WTC11 (cell line): ENCODE measurements at regions not wholly inside any gene's neighbourhood (a gene's known extent, or its start where the extent isn't known, plus 50 kb on each side); places are given as distances from the start of the nearest gene placed in this dataset.

Source experiments
- ATF2 ChIP-seq: sonication (generic); formaldehyde crosslinking; IDR thresholded peaks from 2 replicates; pipeline ENCODE4 v1.8.1; 2022; ENCODE audit warnings: low read depth, missing genetic modification reagents, borderline replicate concordance
- CREM ChIP-seq: sonication (generic); formaldehyde crosslinking; IDR thresholded peaks from 2 replicates; pipeline ENCODE4 v1.8.1; 2022; ENCODE audit warnings: mild to moderate bottlenecking, missing genetic modification reagents, moderate library complexity
- HMGA2 ChIP-seq: fragments of 250-450 bp; sonication (Bioruptor Pico); IDR thresholded peaks from 2 replicates; pipeline ENCODE4 v1.4.0; 2021; ENCODE audit warnings: mild to moderate bottlenecking, moderate library complexity
- TEAD4 ChIP-seq: sonication (generic); formaldehyde crosslinking; IDR thresholded peaks from 2 replicates; pipeline ENCODE4 v1.8.0; 2022; ENCODE audit warnings: mild to moderate bottlenecking, missing genetic modification reagents
- ZNF232 ChIP-seq: sonication (generic); formaldehyde crosslinking; IDR thresholded peaks from 2 replicates; pipeline ENCODE4 v1.8.0; 2022; ENCODE audit warnings: mild to moderate bottlenecking, missing genetic modification reagents
- ZNF317 ChIP-seq: sonication (generic); formaldehyde crosslinking; IDR thresholded peaks from 2 replicates; pipeline ENCODE4 v1.8.1; 2023; ENCODE audit warnings: low read depth, mild to moderate bottlenecking, moderate library complexity, missing genetic modification reagents, borderline replicate concordance
- TF ChIP-seq, protein P1 (sequence below): sonication (generic); formaldehyde crosslinking; IDR thresholded peaks from 2 replicates; pipeline ENCODE4 v1.8.0; 2022; ENCODE audit warnings: mild to moderate bottlenecking, missing genetic modification reagents
- TF ChIP-seq, protein P2 (sequence below): fragments of 200-600 bp; IDR thresholded peaks from 2 replicates; pipeline ENCODE4 v1.8.0; 2022; ENCODE audit warnings: antibody characterized with exemption

DNA sequence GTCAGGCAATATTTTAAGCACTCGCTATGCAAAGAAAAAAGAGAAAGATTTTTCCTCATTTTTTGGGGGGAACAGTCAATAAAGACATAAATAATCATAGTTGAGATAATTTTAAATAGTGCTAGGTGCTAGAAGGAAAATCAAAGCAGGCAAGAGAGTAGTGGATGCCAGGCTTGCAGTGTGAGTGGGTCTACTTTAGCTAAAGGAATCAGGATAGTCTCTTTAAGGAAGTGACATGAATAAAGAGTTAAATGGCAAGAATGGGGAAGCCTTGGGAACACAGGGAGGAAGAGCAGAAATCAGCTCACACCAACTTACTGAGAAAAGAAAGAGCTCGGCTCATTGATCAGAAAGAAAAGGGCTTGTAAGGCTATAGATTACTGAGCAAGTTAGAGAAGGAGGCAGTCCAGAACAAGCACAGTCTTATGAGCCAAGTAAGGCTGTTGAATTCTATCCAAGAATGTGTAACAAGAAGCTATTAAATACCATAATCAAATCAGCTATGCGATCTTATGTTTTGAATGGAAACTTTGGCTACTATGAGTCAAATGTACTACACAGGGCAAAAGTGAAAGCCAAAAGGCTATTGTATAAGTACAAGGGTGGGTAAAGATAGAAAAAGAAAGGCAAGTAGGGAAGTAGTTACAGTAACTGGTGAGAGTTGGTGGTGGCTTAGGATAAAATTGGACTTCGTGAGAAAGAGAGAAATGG, 833.8 kb upstream of the PIK3C3 start:
- TF ChIP-seq HMGA2 (CRISPR knock-in tag) (no peak), TEAD4 (CRISPR knock-in tag) (no peak), CREM (no peak), ZNF317 (CRISPR knock-in tag) (no peak), ATF2 (CRISPR knock-in tag) (no peak), ZNF232 (CRISPR knock-in tag) (no peak)
- TF ChIP-seq, protein P1, sequence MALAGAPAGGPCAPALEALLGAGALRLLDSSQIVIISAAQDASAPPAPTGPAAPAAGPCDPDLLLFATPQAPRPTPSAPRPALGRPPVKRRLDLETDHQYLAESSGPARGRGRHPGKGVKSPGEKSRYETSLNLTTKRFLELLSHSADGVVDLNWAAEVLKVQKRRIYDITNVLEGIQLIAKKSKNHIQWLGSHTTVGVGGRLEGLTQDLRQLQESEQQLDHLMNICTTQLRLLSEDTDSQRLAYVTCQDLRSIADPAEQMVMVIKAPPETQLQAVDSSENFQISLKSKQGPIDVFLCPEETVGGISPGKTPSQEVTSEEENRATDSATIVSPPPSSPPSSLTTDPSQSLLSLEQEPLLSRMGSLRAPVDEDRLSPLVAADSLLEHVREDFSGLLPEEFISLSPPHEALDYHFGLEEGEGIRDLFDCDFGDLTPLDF (CRISPR knock-in tag): no peak
- TF ChIP-seq, protein P2, sequence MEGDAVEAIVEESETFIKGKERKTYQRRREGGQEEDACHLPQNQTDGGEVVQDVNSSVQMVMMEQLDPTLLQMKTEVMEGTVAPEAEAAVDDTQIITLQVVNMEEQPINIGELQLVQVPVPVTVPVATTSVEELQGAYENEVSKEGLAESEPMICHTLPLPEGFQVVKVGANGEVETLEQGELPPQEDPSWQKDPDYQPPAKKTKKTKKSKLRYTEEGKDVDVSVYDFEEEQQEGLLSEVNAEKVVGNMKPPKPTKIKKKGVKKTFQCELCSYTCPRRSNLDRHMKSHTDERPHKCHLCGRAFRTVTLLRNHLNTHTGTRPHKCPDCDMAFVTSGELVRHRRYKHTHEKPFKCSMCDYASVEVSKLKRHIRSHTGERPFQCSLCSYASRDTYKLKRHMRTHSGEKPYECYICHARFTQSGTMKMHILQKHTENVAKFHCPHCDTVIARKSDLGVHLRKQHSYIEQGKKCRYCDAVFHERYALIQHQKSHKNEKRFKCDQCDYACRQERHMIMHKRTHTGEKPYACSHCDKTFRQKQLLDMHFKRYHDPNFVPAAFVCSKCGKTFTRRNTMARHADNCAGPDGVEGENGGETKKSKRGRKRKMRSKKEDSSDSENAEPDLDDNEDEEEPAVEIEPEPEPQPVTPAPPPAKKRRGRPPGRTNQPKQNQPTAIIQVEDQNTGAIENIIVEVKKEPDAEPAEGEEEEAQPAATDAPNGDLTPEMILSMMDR: no peak
